Keratinocyte (primary cell): ENCODE measurements at regions not wholly inside any gene's neighbourhood (a gene's known extent, or its start where the extent isn't known, plus 50 kb on each side); places are given as distances from the start of the nearest gene placed in this dataset.

Experiments
- EZH2 ChIP-seq: IDR thresholded peaks from one replicate; pipeline ENCODE4 v1.6.1; 2012; ENCODE audit warnings: inconsistent platforms, mild to moderate bottlenecking, low read length, moderate library complexity
- TF ChIP-seq, protein P1 (sequence below), 3 experiments: IDR thresholded peaks in 1 of 3; conservative IDR thresholded peaks in 1 of 3; optimal IDR thresholded peaks in 1 of 3; 2 replicates in 2 of 3; 3 replicates in 1 of 3; pipeline versions ENCODE3 to v1.5.1; 2011; ENCODE audit warnings: low read length in 3 of 3, mild to moderate bottlenecking in 3 of 3, moderate library complexity in 2 of 3, control low read depth in 1 of 3, inconsistent platforms in 1 of 3; ENCODE audit not compliant: insufficient read depth in 2 of 3; ENCODE audit errors: extremely low read depth in 1 of 3

DNA sequence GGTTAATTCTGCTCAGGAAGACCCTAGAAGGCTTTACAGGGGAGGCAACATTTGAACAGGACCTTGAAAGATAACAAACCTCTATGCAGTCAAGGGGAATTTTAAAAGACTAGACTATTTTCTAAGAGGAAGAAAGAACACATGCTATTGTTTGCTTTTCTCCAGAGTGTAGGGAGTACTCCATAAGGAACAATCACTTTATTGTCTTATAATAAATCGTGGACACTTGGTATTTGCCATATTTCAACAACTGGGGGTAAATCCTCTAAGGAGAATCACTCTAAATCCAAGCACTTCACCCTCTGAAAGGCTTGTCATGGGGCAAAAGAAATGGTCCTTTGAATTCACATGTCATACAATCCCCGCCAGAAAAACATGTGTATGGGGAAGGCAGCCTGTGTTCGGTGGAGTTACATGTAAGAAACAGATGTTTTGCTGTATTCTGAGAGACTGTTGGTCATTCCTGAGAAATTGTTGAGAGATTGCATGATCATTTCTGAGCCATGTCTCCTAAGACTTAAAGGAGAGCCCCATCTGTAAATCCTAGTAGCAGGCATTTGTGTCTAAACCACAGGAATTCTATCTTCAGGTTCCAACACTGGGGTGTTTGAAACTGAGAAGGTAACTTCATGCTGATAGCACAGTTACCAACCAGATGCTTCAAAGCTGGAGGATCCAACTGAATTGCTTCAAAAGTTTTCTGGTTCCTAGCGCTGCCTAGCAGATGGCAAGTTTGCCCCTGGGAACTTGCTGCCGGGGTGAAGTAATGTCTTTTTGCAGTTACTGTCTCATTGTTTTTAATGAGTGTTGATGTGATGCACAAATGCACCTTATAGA lies 66.8 kb downstream of the FZD4 start:
- TF ChIP-seq, protein P1, sequence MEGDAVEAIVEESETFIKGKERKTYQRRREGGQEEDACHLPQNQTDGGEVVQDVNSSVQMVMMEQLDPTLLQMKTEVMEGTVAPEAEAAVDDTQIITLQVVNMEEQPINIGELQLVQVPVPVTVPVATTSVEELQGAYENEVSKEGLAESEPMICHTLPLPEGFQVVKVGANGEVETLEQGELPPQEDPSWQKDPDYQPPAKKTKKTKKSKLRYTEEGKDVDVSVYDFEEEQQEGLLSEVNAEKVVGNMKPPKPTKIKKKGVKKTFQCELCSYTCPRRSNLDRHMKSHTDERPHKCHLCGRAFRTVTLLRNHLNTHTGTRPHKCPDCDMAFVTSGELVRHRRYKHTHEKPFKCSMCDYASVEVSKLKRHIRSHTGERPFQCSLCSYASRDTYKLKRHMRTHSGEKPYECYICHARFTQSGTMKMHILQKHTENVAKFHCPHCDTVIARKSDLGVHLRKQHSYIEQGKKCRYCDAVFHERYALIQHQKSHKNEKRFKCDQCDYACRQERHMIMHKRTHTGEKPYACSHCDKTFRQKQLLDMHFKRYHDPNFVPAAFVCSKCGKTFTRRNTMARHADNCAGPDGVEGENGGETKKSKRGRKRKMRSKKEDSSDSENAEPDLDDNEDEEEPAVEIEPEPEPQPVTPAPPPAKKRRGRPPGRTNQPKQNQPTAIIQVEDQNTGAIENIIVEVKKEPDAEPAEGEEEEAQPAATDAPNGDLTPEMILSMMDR (optimal IDR thresholded peaks at IDR 0.05 in 1 of 3, IDR thresholded peaks at IDR 0.05 in 1 of 3, conservative IDR thresholded peaks at IDR 0.05 in 1 of 3; ENCODE audit: extremely low read depth in 1 of 3, insufficient read depth in 2 of 3, low read length in 3 of 3), result no peak
- TF ChIP-seq EZH2, result no peak
